HG02970 (cell line): ENCODE measurements at regions not wholly inside any gene's neighbourhood (a gene's known extent, or its start where the extent isn't known, plus 50 kb on each side); places are given as distances from the start of the nearest gene placed in this dataset.

Source experiments
- ATAC-seq: cut with Tn5 transposase; IDR thresholded peaks from one replicate; pipeline ENCODE4 v1.9.1; 2021; ENCODE audit warnings: mild to moderate bottlenecking, moderate library complexity, moderate number of reproducible peaks; ENCODE audit not compliant: unreplicated experiment, low FRiP score

DNA sequence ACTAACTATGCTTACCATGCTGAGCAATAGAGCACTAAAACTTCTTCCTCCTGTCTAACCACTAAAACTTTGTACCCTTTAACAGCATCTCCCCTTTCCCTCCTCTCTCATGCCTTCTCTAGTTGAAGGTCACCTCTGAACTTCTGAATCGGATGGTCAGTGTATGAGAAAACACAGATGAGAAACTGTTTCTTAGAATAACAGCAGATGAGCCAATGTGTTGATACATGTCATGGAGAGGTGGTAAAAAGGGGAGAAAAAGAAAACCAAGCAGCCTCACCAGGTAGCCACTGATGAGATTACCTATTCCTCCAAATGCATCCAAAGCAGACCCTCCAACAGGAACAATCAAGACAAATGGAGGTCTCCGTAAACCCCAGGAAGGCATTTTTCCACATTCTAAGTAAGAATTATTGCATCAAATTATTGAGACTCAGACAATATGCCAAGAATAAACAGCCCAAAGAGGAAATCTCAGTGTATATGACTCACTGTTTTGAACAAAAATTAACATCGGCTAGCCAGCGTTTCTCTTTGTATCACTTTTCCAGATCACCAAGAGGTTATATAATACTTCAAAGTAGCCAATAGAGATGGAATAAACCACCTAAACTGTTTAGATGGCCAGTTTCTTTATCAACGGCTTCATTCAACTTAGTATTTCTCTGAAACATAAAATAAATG, 793.3 kb upstream of the SOX9 start:
- ATAC-seq = no peak

DNA sequence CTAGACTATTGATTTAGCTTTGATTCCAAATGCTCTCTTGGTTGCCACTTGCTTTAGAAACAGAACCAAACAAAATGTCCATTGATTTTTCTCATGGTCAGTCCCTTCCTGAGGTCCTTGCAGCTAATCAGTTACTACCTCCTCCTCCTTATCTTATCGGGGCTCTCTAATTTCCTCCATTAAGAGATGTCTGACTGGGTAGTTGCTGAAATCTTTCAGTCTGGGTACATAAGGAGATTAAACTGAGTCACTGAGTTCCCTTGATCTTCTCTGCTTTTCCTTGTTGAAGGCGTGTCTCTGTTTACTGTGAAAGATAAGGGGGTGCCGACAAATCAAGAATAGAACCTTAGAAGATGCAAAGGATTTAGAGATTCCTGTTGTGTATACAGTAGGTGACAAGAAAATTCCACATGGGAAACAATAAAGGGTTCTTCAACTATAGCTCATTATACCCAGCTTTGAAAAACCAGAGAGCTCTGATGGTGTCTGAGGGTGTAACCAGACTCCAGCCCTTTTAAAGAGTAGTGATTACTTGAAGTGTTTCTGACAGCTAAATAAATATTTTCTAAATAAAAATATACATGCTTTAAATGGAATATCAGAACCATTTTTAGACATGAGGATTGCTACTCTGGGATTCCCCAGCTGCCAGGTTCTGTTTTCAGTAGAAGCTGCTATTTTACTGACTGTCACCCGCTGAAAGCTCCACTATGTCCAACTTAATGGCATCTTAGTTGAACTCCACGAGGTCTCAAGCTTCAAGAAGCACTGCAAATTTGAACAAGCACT, 791.3 kb upstream of the SOX9 start:
- ATAC-seq = no peak

DNA sequence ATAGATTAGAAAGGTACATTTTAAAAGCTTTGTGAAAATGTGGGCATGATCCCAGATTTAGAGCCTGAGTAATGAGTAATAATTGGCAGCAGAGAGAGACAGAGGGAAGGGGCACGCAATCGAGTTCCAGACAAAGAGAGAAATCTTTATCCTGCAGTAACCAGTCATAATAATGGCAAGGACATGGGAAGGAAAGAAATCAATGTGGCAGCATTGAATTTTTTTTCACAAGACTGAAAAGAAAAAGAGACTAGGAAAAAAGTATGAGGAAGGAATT, 790.8 kb upstream of the SOX9 start:
- ATAC-seq = no peak

GRCh38 chr17:71331754-71332325, 789.0 kb upstream of the SOX9 start:
- ATAC-seq = no peak

DNA sequence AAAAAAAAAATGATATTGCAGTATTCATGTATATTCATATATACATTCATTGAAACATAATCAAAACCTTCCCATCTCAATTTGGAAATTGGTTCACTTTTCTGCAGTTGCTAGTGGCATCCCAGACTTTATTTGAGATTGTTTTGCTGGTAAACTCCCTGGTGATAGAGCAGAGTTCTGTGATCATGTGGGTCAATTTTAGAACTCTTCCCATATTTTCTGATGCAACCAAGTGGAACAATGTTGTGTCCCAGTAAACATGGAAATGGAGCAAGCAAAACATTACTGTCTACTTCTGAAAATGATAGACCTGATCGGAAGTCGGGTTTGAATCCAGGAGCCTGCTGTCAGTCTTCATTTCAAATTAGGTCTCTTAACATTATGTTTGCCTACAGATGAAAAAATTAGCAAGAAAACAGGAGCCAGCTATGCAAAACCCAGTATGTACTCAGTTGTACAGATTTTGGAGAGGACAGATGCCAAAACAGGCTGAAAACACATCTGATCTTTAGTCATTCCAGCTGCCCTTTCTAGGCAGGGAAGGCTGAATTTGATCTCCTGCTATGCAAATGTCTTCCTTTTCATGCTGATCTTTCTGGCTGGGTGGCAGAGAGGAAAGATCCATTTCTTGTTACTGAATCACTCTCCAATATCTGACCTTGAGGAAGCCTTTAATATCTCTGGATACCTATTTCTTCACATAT, 786.6 kb upstream of the SOX9 start:
- ATAC-seq = no peak

DNA sequence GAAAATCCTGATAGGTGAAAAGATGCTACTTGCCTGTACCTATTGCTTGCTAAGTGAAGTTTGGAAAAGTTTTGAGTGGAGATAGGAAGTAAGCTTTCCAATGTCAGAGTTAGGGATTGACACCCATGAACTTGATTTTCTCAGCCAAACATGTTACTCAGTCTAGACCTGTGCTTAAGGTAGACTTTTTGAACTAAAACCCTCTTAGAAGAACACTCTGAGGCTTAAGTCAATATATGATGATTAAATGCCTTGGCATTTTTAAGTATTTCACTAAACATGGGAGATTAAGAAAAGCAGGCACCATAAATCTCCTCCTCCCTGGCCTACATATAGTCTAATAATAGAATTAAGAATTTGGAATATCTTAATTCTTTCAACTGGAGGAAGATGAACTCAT, 785.6 kb upstream of the SOX9 start:
- no peak for ATAC-seq

- ATAC-seq = no peak
These were observed 782.9 kb upstream of the SOX9 start for GRCh38 chr17:71337938-71338337.

GRCh38 chr17:71338396-71338795, 782.4 kb upstream of the SOX9 start:
- ATAC-seq = no peak

GRCh38 chr17:71339206-71339605, 781.6 kb upstream of the SOX9 start:
- ATAC-seq = no peak

- ATAC-seq = no peak
These were observed 778.1 kb upstream of the SOX9 start for GRCh38 chr17:71342737-71343136.

DNA sequence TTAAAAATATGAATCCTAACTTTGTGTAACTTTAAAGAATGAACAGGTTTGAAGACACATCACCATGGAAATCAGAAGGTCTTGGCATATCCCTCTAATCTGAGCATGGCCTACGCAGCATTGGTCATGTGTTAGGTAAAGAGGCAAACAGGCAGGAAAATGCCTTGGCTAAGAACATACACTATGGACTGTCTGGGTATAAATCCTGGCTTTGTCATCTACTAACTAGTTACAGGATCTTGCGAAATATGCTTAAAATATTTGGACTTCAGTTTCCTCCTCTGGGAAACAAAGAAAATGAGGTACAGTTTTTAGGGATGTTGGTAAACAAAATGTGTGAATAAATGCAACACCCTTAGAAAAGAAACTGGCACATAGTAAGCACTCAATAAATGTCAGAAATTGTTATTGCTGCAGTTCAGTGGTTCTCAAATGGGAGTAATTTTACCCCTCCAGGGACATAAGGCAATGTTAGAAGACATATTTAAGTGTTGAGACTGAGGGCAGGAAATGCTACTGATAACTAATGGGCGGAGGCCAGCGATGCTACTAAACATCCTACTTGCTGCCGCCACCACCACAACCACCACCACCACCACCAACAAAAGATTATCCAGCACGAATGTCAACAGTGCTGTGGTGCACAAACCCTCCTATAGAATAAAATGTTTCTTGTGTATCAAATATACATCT, 770.8 kb upstream of the SOX9 start:
- no peak for ATAC-seq

DNA sequence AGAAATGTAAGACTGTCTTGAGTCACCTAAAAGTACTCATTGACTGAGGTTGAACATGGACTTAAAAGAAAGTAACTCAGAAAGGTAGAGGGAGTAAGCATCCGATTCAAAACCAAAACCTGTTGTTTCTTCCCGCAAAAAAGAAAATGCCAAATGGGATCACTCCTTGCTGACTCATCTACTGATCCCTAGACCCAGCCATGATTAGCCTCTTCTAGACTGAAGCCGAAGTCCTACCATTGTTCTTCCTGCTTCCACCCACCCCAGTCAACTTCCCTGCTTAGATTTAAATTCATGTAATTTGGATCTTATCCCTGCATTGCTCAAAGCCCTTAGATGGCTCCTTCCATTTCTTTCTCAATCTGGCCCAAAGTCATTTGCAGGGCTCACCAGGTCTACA, 760.5 kb upstream of the SOX9 start:
- ATAC-seq = no peak

GRCh38 chr17:71361656-71362450, 759.0 kb upstream of the SOX9 start:
- ATAC-seq = no peak

GRCh38 chr17:71363661-71364060, 757.2 kb upstream of the SOX9 start:
- no peak for ATAC-seq

- no peak for ATAC-seq
These were observed 749.0 kb upstream of the SOX9 start for GRCh38 chr17:71371809-71372208.

GRCh38 chr17:71375948-71376347, 744.9 kb upstream of the SOX9 start:
- no peak for ATAC-seq

- ATAC-seq = no peak
These were observed 743.9 kb upstream of the SOX9 start for GRCh38 chr17:71376933-71377332.

GRCh38 chr17:71378036-71378435, 742.8 kb upstream of the SOX9 start:
- ATAC-seq = no peak

- ATAC-seq = no peak
These were observed 742.1 kb upstream of the SOX9 start for GRCh38 chr17:71378741-71379140.

GRCh38 chr17:71379512-71379911, 741.3 kb upstream of the SOX9 start:
- ATAC-seq = no peak
